ENCODE measurements at regions not wholly inside any gene's neighbourhood (a gene's known extent, or its start where the extent isn't known, plus 50 kb on each side); places are given as distances from the start of the nearest gene placed in this dataset.

DNA sequence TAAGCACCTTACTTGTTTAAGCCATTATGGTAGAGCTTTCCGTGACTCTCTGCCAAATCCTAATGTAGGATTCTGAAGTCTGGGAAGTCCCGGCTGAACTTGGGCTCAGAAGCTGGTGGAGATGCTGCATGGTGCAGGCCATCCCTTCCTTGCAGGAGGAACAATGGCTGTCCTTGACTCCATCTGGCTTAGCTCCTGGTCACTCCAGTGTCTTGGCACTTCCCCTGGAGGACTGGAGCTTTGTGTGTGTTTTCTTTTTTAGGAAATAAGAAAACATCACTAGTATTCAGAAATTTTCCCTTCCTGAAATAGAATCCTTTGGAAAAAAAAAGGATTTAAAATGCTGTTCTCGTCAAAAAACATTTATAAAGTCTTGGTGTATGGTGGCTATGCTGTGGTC, 209.3 kb upstream of the ROPN1 start:
- no peak for DNase-seq

DNA sequence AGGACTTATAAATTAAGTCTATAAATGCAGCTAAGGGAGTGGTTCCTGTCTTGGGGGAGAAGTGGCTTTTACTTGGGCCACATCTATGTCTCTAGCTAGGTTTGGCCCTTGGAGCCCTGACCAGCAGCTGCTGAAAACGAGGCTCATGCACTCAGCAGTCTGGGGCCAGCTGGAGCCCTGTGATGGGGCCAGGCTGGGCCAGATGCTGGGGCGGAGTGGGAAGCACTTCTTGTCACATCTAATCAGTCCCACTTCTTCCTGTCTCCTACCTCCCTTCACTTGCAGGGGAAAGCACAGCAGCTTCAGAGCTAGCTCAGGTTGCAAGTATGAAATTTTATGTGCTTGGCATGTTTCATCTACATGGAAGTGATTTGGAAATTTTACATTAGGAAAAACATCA, 209.9 kb upstream of the ROPN1 start:
- DNase-seq: no peak

DNA sequence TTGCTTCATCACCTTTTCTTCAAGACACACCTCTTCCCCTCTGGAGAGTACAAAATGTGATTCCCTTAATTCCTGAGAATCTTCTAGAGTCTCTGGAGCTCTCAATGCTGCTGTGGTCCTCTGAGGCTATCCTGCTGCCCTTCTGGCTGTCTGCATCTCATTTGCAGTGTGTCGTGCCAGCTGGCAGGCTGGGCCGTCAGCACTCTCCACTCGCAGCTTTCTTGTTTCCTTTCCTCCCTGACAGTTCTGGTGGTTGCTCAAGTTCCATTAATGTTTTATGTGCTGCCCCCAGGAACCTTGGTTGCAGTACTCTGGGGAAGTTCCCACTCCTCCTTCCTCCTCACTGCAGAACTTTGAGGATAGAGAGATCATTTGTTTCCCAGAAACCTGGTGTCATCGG, 210.8 kb upstream of the ROPN1 start:
- peak; percentile 29 for DNase-seq

DNA sequence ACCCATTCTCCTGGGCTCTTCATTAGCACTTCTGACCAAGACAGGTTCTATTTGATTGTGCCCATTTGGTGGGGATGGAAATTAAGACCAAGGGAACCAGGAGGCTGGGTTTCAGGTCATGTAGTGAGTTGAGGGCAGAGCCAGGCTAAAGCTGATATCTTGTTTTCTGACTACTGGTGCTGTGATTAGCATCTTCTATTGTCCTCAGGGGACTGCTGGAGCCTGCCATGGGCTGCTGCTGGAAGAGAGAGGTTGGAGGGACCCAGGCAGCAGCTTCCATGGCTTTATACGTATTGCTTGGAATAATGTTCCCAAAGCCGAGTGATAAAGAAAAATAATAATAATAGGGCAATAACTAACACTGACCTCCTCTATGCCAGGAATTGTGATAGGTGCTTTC, 211.4 kb upstream of the ROPN1 start:
- DNase-seq: no peak

DNA sequence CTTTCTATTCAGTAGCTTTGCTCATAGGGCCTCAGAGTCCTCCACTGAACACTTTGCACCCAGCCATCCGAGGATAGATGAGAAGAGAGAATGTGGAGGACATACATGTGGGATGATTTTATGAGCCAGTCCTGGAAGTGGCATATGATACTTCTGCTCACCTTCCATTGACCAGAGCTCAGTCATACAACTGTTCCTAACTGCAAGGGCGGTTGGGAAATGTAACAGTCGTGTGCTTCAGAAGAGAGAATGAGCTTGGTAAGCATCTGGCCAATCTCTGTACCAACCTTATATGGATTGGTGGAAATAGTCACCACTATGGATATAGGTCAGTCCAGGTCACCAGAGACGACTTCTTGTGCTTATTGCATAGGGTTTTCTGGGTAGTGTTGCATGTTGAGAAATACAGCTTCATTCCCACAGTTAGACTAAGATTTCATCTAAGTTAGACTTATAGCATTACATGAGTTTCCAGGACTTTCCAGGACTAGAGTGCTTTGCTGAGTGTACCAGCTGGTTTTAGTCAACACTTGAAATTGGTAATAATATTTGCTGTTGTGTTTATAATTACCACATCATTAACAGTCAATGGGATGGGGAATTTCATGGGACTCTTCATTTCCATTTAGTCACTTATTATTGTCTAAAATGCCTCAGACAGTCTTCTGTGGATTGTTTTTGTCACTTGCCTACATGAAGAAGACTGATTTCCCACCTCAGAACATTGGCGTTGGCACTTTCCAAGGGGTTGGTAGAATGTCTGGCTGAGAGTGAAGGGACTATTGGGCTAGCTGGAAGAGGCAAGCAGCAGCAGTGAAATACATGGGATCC, 214.5 kb upstream of the ROPN1 start:
- DNase-seq: no peak

DNA sequence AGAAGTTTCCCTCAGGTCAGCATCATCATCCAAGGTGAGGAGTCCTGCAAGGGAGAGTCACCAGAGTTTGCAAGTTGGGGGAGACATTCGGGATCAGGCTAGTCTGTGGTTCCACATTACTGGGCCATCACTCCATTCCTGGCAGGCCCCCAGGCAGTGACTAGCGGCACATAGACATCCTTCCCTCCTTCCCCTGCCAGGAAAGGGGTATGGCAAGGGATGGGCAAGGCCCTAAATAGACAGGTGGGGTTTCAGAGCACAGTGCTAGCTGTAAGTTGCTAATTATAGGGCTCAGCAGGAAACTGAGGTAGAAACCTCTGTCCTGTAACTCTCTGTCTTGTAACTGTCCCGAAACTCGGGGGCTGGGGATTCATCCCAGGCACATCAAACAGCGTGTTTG, 215.2 kb upstream of the ROPN1 start:
- no peak for DNase-seq

DNA sequence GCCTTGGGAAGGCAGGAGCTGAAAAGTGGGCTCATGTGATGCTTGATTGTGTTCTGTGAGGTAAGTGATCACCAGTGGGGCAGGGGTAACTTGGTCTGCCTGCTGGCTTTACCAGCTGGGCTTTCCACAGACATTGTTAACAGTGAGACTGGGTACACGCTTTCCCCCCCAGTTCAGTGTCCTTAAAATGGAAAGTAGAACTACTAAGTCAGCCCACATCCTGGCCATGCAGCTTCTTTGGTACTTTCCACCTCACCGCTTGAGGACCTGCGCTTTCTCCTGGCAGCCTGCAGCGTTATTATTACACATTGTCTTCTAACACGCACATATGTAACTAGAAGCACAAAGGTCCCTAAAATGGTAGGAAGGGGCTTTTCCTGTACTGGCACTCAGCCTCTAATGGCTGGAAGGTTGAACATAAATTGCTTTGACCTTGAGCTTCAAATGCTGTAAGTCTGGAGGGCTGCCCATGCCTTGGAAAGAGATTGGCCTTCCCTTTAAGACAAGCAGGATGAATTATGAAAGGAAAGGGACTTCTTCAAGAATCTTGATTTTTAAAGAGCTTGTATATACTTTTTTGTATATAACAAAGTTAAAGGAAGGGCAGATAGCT, 216.1 kb upstream of the ROPN1 start:
- DNase-seq: no peak

DNA sequence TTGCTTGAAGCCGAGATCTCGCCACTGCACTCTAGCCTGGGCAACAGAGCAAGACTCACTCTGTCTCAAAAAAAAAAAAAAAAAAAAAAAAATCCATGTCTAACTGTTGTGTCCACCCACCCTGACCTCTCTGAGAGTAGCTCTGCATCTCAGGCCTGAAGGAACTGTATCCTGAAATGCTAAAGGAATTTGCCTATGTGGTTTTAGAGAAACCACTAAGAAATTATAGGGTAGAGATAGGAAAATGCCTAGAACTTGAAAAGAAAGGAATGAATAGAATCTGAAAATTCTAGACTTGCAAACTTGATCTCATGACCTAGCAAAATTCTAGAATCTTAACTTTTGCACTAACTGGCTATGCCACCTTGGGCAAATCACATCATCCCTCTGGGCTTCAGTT, 217.5 kb upstream of the ROPN1 start:
- no peak for DNase-seq

DNA sequence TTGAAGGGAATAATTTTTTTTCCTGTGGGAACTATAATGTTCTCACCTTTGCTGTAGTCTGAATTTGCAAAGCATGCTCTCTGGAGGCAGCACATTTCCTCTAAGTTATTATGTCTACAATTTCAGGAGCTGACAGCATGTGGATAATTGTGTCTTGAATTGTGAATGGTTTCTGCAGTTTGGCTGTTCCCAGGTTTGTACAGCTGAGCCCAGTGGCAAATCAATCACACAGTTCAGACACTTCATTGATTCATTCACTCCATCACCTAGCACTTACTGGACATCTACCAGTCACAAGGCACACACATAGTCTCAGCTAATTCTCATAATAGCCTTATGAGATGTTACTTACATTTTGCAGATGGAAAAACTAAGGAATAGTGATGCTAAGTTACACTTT, 219.0 kb upstream of the ROPN1 start:
- no peak for DNase-seq

DNA sequence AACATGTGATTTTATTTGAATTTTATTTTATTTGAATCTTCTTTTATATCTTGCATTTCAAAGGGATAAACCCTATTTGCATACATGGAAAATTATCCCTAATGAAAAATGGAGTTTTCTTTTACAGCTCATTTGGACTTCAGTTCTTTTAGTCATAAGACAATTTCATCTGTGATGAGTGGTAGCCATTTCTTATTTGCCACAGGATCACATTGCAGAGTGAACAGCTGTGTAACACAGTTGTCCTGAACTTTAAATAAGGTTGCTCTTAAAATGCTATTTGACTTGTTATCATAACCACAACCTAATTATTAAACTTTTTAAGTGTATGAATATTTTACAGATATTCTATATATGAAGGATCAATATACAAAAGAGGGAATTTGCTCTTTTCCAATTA, 221.7 kb upstream of the ROPN1 start:
- DNase-seq: no peak

DNA sequence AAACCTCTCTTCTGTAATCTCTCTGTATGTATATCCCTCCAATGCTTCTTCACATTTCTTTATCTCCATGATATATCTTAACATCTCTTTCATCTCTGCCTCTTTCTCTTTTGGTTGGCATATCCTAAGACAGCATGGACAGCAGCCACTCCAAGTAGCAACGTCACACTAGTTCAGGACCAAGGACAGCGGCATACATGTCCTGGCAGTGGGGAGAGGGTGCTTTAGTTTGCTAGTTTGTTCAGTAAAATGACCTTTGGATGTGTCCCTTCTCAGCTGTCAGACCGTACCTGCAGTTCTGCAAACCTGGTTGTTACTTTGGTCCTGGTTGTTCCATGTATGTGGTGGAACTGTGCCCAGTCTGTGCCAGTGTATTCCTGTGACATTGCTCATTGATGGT, 225.6 kb upstream of the ROPN1 start:
- DNase-seq: no peak

DNA sequence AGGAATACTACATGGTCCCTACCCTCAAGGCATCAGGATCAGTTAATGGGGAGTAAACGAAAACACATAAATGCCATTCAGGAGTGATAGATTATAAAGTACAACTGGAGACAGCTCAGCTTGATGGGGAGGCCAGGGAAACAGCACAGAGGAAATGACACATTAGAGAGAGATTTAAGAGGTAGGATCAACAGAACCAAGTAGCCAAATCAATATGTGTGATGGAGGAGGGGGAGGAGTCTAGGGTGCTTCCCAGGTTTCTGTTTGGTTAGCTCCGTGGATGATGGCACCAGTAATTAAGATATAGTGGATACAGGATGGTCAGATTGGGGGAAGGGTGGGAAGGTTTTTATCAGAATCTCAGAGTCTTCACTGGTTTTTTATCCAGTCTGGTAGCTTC, 229.5 kb upstream of the ROPN1 start:
- peak; percentile 13 for DNase-seq

DNA sequence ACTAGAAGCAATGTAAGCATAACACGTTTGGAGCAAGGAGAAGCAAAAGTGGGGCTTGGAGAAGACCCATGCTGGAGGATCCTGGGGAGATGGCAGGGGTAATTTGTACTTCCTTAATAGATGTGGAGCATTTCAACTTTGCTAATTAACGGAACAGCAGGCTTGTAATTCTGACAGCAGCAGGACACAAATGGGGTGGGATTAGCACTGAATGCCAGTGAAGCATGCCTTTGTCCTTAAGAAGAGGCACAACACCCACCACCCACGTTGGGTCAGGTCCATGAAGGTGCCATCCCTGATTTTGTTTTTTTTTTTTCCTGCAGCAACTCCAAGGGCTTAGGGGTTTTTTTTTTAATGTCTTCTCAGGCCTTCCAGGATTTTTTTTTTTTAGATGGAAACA, 231.9 kb upstream of the ROPN1 start:
- no peak for DNase-seq

DNA sequence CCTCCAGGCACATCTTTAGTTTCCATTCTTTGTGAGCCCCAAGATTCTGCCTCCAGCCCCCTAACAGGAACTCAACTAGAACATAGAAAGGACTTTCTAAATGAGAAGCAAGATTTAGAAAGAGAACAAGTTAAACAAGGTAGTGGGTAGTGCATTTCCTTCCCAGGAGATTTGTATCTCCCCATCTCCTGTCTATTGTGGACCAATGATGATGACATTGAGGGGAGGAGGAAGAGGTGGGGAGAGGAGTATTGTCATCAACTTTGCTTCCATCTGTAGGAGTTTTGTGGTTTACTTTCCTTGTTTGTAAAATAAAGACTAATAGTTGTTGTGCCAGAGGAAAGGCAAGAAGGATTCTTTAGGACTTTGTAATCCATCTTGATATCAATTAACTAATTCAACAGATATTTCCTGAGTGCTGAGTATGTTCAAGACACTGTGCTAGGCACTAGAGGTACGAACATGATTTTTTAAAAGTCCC, 235.3 kb upstream of the ROPN1 start:
- DNase-seq: no peak

DNA sequence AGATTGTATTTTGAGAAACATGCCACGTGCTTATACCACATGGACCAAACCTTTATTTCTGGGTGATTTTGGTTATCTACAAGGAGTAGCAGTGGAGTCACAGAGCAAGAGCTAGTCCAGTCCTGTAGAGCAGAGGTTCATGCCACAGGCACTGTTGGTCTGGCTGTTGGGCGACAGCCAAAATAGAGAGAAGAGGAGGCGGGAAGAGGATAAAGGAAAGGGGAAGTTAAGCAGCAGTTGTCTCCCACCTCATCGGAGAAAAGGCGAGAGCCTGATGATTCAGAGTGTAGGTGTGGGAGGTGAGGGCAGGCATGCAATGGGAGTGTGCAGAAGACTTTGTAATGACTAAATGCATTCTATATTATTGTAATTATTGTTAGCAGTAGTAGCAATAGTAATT, 237.5 kb upstream of the ROPN1 start:
- DNase-seq: no peak

DNA sequence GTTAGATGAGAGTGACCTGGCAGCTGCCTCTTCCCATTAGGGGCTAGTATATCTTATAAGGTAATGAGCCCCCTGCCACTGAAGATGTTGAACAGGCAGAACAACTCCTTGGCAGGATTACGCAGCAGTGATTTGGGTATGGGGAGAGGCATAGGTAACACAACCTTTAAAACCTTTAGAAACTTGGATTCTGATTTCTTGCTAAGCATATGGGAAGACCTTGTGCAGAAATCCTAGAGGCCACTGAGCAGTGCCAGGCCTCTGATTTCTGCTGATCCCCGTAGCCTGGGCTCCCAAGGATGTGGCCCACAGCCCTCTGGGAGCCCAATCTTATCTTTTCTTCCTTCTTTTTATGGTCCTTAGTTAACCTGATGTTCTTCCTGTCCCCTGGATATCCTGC, 237.9 kb upstream of the ROPN1 start:
- no peak for DNase-seq

DNA sequence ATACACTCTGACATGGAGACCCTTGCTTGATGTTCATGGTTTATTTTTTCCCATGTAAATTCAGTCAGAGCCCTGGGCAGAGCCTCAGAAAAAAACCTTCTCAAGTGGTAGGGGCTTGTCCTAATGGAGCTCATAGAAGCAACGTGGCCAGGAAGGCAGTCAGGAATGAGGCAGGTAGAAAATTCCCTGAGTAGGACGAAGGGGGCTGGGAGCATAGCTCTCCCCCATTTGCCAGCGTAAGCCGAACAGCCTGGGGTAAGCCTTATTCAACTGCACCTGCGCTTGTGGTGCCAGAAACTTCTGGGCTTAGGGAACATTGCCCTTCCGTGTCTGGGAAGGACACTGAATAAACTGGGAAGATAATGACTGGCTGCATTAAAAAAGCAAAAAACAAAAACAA, 238.5 kb upstream of the ROPN1 start:
- DNase-seq: no peak

DNA sequence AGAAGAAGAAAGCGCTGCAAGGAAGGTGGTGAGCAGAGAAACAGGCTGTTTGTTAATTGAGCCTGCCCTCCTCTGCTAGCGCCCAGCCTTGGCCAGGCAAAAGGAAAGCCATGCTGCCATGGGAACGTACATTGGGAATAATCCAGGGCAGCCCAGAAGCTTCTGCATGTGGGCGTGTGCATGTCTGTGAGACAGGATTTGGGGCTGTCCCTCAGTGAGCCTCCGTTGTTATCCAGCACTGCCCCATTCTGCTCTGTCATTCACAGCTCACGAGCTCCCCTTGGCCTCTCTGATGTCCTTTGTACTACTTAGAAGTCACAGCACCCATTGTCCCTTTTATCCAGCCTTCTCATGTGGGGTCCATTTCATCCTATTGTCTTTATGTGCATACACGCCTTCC, 239.1 kb upstream of the ROPN1 start:
- no peak for DNase-seq

DNA sequence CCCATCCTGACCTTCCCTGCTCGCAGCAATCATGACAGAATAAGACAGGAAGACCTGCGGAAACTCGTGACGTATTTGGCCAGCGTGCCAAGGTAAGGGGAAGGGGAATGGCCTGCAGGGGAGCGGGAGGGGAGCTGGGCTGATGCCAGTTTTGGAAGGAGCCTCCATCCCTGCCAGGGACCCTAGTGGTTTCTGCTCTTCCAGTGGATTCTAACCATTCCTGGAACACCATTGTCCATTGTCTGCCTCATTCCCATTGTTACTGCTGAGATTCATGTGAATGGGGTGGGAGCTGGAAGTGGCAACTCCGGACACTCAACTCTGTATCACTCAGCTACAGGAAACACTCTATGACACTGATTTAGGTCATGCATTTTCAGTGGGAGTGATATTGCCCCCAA, 242.9 kb upstream of the ROPN1 start:
- no peak for DNase-seq

DNA sequence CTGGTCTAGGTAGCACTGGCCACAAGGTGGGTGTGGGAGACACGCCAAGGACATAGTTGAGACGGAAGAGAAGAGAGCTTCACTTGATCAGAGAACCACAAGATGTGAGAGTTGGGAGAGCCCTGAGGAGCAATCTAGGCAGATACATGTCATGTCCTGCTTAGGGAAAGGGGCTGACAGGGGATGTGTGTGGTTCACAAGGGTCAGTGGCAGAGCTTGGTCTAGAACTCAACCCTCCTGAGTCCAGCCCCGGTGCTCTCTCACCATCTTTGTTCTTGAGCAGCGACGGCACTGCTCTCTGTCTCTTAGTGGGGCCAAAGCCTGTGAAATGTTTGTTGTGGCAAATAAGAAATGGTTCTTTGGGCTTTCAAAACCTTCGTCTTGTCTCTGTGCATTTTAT, 243.5 kb upstream of the ROPN1 start:
- no peak for DNase-seq

DNA sequence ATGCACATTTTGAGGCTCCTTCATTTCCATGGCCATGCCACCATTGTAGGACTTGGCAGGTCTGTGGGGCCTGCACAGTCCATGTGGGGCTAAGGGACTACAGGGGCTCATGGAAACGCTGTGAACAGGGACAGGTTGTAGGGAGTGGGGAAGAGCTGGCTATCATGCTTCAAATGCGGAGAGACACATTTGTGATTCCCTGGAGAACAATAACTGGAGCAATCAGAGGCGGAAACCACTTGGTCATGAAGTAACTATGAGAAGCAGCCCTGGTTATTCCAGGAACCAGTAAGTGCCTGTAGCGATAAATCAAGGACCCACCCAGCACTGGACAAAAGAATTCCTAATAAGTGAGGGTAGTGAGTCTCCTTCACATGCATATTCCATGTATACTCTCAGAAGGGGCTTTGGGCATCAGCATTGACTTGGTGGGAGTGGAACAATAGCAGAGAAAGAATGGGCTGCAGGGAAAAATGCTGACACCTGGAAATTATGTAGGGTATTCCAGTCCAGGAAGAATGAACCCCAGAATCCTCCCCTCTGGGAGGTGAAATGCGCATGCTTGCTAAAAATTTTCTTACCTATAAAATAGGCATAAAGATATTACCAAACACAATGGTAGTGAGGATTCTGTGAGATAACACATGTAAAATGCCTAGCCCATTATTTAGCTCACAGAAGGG, 251.4 kb upstream of the ROPN1 start:
- DNase-seq: no peak

DNA sequence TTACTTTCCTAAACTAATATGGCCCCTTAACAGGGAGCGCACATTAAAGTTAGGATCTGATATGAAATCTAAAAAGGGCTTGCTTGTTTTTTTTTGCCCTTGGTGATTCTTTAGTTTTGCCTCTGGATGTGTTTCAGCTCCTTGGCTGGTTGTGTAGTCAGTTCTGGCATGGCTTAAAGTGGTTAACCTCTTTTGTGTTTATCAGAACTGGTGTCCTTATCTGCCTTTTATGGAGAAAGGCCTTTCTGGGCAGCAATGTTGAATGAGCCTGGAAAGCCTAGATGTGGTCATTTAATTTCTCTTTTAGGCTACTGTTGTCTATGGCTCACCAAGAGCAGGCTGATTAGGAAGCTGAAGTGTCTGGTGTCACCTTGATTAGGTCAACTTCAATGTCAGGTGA, 254.5 kb upstream of the ROPN1 start:
- no peak for DNase-seq

DNA sequence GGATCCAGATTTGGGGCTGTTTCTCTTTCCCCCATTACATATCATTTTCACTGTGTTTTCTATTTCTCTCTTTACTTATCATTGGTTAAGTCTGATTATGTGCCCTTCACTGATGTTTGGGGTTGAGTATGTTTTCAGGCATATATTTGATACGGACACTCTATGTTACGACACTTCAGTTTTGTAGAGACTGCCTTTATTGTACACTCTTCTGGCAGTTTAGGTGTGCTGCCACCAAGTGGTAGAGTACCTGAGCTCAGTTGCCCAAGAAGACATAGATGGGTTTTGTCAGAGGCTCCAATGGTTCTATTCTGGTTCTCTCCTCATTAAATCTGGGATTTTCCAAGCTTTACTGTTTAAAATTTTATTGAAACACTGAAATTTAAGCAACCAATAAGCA, 255.0 kb upstream of the ROPN1 start:
- DNase-seq: peak; percentile 46

DNA sequence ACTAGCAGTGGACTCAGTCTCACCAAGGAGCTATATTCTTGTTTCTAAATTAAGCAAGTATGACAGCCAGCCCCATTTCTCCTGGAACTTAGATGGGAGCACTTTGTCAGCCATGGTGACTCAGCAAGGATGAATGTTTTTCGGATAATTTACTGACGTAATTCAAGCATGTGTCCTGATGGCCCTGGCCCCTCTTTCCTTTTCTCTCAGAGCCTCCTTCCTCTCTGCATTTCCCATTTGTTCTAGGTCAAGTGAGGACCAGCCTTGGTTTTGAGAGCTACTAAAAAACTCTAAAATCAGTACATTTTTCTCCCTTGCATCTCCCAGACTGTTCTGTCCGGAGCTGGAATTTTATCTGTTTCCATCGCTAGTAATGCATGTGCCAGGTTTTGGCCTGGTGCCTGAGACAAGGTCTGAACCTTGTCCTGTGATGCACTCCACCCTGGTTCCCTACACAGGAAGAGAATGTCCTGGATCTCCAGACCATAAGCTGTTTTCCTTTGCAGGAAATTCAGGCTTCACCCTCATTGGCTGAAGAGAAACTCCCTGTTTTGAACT, 256.6 kb upstream of the ROPN1 start:
- no peak for DNase-seq

All from NCI-H1092 (cell line).